Keratinocyte (primary cell): ENCODE measurements at regions not wholly inside any gene's neighbourhood (a gene's known extent, or its start where the extent isn't known, plus 50 kb on each side); places are given as distances from the start of the nearest gene placed in this dataset.

ENCODE experiments used
- DNase-seq: peaks from one replicate; pipeline ENCODE4 v3.0.0-alpha.2; 2011; ENCODE audit warnings: low read depth, missing footprints, low spot score
- FAIRE-seq: peaks from 2 replicates; lab custom pipeline; 2011; peaks lifted over from hg19 to GRCh38; lab: Jason Lieb, UNC
- H2AFZ ChIP-seq: 2 replicates; pipeline ENCODE4 v1.6.0; 2012; ENCODE audit warnings: low read length, control low read depth, inconsistent platforms; ENCODE audit not compliant: control insufficient read depth
- H3K27ac ChIP-seq: 2 replicates; pipeline ENCODE4 v1.5.1; 2011; ENCODE audit warnings: low read length; ENCODE audit not compliant: control insufficient read depth, insufficient read depth
- H3K27me3 ChIP-seq: 3 replicates; pipeline ENCODE4 v1.6.0; 2011; ENCODE audit warnings: low read length; ENCODE audit not compliant: control insufficient read depth, insufficient read depth; ENCODE audit errors: extremely low read depth
- H3K36me3 ChIP-seq, 2 experiments: 2 replicates in 1 of 2; 3 replicates in 1 of 2; pipeline ENCODE4 v1.5.1; 2011; ENCODE audit warnings: low read length in 2 of 2, mild to moderate bottlenecking in 1 of 2; ENCODE audit not compliant: control insufficient read depth in 2 of 2, insufficient read depth in 2 of 2; ENCODE audit errors: extremely low read depth in 1 of 2
- H3K4me1 ChIP-seq: 3 replicates; pipeline ENCODE4 v1.5.1; 2011; ENCODE audit warnings: low read length; ENCODE audit not compliant: control insufficient read depth, insufficient read depth; ENCODE audit errors: extremely low read depth
- H3K4me2 ChIP-seq: 3 replicates; pipeline ENCODE4 v1.6.0; 2011; ENCODE audit warnings: low read depth, low read length; ENCODE audit not compliant: control insufficient read depth, insufficient read depth; ENCODE audit errors: extremely low read depth
- H3K4me3 ChIP-seq, 3 experiments: fragments of 200-600 bp in 1 of 3; sonication (generic) in 1 of 3; 2 replicates in 2 of 3; 3 replicates in 1 of 3; pipeline ENCODE4 v1.5.1; 2011 to 2016; ENCODE audit warnings: low read length in 3 of 3, mild to moderate bottlenecking in 3 of 3, control low read depth in 2 of 3, inconsistent platforms in 1 of 3, low read depth in 1 of 3, mixed read lengths in 1 of 3, mixed run types in 1 of 3, moderate library complexity in 1 of 3; ENCODE audit not compliant: control insufficient read depth in 2 of 3, insufficient read depth in 2 of 3; ENCODE audit errors: extremely low read depth in 1 of 3
- H3K79me2 ChIP-seq: 2 replicates; pipeline ENCODE4 v1.6.0; 2012; ENCODE audit warnings: low read length; ENCODE audit not compliant: control insufficient read depth, insufficient read depth
- H3K9ac ChIP-seq: 3 replicates; pipeline ENCODE4 v1.6.0; 2011; ENCODE audit warnings: low read length; ENCODE audit not compliant: control insufficient read depth, insufficient read depth; ENCODE audit errors: extremely low read depth
- H3K9me1 ChIP-seq: 3 replicates; pipeline ENCODE4 v1.6.0; 2011; ENCODE audit warnings: low read length; ENCODE audit not compliant: control insufficient read depth, insufficient read depth; ENCODE audit errors: extremely low read depth
- H3K9me3 ChIP-seq: 2 replicates; pipeline ENCODE4 v1.5.1; 2012; ENCODE audit warnings: low read depth, low read length; ENCODE audit not compliant: control insufficient read depth
- H4K20me1 ChIP-seq: 3 replicates; pipeline ENCODE4 v1.6.0; 2011; ENCODE audit warnings: low read length; ENCODE audit not compliant: control insufficient read depth, insufficient read depth; ENCODE audit errors: extremely low read depth
- CTCF ChIP-seq, 3 experiments: IDR thresholded peaks in 1 of 3; conservative IDR thresholded peaks in 1 of 3; optimal IDR thresholded peaks in 1 of 3; 2 replicates in 2 of 3; 3 replicates in 1 of 3; pipeline versions ENCODE3 to v1.5.1; 2011; ENCODE audit warnings: low read length in 3 of 3, mild to moderate bottlenecking in 3 of 3, moderate library complexity in 2 of 3, control low read depth in 1 of 3, inconsistent platforms in 1 of 3; ENCODE audit not compliant: insufficient read depth in 2 of 3; ENCODE audit errors: extremely low read depth in 1 of 3
- EZH2 ChIP-seq: IDR thresholded peaks from one replicate; pipeline ENCODE4 v1.6.1; 2012; ENCODE audit warnings: inconsistent platforms, mild to moderate bottlenecking, low read length, moderate library complexity
- dilution Hi-C: fragments of 300-500 bp; cut with MboI; formaldehyde crosslinking; loops from one replicate; pipeline ENCODE4 v1.7.0; 2020; ENCODE audit warnings: low sequenced_read_pairs; ENCODE audit not compliant: extremely low pct_ligation_motif_present

GRCh38 chr2:20138696-20139095 is 86.2 kb downstream of the SDC1 start:
- H2AFZ ChIP-seq: peak overlapping the region; percentile 4
- H4K20me1 ChIP-seq: no peaks in the 10 kb centered on the region
- H3K27me3 ChIP-seq: no peaks in the 10 kb centered on the region
- no peaks in the 10 kb centered on the region for H3K9me3 ChIP-seq
- H3K9ac ChIP-seq: no peak overlapping the region
- DNase-seq (no peak), FAIRE-seq (no peak)
- no peak overlapping the region for H3K4me3 ChIP-seq
- TF ChIP-seq EZH2 (no peak), CTCF (optimal IDR thresholded peaks at IDR 0.05 in 1 of 3, IDR thresholded peaks at IDR 0.05 in 1 of 3, conservative IDR thresholded peaks at IDR 0.05 in 1 of 3; ENCODE audit: extremely low read depth in 1 of 3, insufficient read depth in 2 of 3, low read length in 3 of 3) (no peak)
- H3K79me2 ChIP-seq: no peaks in the 10 kb centered on the region
- peaks cover 52% of the 10 kb centered on the region for H3K4me1 ChIP-seq
- H3K36me3 ChIP-seq: no peaks in the 10 kb centered on the region
- H3K27ac ChIP-seq: no peak overlapping the region
- no peak overlapping the region for H3K4me2 ChIP-seq
- peaks cover 2% of the 10 kb centered on the region for H3K9me1 ChIP-seq
- dilution Hi-C loops: no loop called here

GRCh38 chr2:20137884-20138283 is 86.5 kb upstream of the LAPTM4A start:
- Histone ChIP-seq H3K9me3 (no peaks in the 10 kb centered on the region), H3K4me3 (no peak overlapping the region), H3K27ac (no peak overlapping the region), H3K4me2 (no peak overlapping the region), H3K9ac (no peak overlapping the region), H3K9me1 (peaks cover 2% of the 10 kb centered on the region), H3K79me2 (no peaks in the 10 kb centered on the region), H4K20me1 (no peaks in the 10 kb centered on the region), H2AFZ (no peak overlapping the region), H3K36me3 (no peaks in the 10 kb centered on the region), H3K27me3 (no peaks in the 10 kb centered on the region), H3K4me1 (peaks cover 47% of the 10 kb centered on the region)
- FAIRE-seq (no peak), DNase-seq (no peak)
- TF ChIP-seq EZH2: no peak
- TF ChIP-seq CTCF (optimal IDR thresholded peaks at IDR 0.05 in 1 of 3, IDR thresholded peaks at IDR 0.05 in 1 of 3, conservative IDR thresholded peaks at IDR 0.05 in 1 of 3; ENCODE audit: extremely low read depth in 1 of 3, insufficient read depth in 2 of 3, low read length in 3 of 3): no peak
- dilution Hi-C loops: no loop called here
